HG03520 (cell line): ENCODE measurements at regions not wholly inside any gene's neighbourhood (a gene's known extent, or its start where the extent isn't known, plus 50 kb on each side); places are given as distances from the start of the nearest gene placed in this dataset.
A peak's percentile ranks its signal among the peaks of the same experiment; 100 is the strongest.

Experiments
- ATAC-seq: cut with Tn5 transposase; IDR thresholded peaks from one replicate; pipeline ENCODE4 v1.9.1; 2021; ENCODE audit warnings: mild to moderate bottlenecking, moderate library complexity; ENCODE audit not compliant: unreplicated experiment

DNA sequence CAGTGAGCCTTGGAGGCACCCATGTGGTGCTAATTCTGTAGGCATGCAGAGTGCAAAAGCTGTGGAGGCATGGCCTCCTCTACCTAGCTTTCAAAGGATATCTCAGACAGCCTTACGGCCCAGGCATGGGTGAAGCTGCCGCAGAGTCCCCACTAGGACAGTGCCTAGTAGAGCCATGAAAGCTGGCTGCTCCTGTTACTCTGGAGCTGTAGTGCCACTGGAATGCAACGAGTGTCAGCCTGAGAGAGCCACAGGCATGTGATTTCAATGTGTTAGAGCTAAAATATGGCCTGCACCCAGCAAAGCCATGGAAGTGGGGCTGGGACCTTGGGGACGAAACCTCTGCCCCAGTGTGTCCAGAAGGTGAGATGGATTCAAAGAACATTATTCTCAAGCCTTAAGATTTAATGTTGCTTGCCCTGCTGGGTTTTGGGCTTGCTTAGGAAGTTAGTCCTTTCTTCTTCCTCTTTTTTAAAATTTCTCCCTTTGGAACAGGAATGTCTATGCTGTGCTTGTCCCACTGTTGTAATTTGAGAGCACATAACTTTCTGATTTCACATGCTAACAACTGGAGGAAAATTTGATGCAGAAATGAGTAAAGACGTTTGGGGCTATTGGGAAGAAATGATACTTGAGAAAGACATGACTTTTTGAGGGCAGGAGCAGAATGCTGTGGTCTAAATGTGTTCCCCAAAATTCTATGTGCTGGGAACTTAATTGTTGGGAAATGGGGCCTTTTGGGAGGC is 298.4 kb downstream of the PSAT1 start:
- no peak for ATAC-seq

DNA sequence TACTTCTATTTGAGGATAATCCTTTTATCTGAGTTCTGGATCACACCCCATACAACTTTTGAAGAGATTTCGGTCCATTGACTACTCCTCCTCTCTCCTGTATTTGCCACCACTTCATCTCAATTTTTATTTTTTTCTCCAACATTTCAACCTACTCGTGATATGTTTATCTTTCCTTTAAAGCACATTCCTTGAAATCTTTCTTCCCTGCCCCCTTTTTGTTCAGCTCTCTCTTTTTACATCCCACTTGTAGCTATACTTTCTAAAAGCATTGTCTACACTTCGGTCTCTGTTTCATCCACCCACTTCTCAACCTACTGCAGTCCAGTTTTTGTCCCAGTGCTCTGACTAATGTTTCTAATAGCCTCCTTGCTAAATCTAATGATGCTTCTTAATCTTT is 299.4 kb downstream of the PSAT1 start:
- ATAC-seq: no peak

DNA sequence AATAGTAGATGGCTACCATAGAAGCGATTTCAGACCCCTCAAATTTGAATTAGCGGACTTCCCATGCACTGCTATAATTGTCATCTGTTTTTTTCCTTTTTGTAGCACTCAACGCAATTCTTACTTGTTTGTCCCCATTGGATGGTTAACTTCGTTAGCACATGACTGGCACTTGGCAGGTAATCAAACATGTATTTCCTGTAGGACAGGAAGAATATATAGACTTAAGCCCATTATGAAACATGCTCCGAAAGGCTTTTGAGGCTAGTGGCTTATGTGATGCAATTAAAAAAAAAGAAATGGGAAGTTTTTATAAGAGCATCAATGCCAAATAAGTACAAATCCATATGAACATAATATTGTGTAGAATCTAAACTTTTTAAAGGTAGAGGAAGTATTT is 301.2 kb downstream of the PSAT1 start:
- ATAC-seq: no peak

DNA sequence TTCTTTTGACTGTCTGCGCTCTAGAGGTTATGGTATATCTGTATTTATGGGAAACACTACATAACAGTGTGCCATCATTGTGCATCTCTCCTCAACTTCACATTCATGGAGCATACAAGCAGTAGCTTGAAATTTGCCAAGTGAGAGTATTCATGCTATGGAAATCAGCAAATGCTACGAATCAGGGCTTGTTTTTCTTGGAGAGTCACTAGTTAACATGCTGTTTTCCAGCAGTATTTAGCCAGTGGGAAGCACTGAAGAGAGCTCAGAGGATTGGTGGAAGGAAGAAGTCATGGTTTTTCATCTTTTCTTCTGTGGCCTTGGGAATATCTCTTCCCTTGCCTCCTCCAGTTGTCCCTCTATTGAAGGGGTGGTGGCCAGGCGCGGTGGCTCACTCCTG is 303.0 kb downstream of the PSAT1 start:
- ATAC-seq: no peak

DNA sequence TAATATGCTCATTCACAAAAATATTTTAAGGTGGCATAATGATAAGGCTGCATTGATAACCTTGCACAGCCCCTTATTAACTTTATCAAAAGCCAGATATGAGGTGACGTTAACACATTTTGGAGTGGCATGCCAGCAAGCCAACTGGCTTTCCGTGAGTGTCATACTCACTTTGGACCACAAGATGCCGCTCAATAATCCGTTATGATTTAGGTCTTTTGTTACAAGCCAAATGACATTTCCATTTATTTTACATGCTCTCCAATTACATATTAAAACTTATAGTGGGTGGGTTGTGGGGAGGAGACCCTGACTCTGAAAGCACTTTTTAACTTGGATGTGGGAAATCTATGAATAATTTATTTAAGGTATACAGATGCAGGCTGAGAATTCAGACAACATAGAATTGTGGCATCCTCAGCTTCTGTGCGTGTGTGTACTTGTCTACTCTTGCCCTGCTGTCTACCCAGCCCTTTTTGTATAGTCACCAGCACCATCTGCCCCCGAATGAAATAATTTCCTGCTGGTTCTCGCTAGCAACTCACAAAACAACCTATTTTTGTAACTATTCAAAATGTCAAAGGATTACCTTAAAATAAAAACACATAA is 305.1 kb downstream of the PSAT1 start:
- ATAC-seq: peak; percentile 78

DNA sequence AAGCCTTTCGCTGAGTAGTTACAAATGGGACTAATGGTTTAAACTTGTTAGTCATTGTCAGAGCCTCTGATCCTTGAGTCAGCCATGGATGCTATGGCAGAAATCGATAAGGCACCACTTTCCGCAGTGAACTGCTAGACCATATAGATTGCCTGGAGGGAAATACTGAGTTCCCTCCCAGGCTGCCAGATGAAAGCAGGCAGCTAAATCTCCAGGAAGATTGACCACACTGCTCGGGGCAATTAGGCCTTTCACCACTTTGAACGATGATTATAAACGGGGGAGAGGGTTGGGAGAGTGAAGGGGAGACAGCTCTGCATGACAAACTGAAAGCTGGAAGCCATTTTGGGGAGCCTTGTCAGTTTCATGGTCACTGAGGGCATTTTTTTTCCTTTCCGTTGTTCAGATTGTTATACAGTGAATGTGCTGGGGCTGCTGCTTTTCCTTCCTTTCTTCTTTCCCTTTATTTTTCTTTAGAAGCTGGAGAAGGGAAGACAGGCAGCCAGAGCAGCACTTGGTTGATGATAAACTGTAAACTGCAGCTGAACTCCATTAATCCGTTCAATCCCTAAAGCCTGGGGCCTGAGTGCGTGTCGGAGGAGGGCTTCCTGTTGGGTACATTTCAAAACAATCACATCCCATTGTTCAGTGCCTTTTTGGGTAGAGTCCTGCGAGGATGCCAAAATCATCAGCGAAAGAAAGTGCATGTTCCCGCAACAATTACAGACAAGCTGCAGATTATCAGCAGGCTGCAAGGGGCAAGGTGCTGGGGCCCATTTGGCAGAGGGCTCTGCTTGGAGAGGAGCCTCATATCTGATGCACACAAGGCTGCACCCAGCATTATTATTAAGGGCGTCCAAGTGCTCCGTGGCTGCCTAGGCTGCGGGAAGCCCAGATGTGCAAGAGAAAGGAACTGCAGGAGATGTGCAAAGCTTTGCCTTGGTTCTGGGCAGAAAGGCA is 308.4 kb downstream of the PSAT1 start:
- ATAC-seq: no peak

DNA sequence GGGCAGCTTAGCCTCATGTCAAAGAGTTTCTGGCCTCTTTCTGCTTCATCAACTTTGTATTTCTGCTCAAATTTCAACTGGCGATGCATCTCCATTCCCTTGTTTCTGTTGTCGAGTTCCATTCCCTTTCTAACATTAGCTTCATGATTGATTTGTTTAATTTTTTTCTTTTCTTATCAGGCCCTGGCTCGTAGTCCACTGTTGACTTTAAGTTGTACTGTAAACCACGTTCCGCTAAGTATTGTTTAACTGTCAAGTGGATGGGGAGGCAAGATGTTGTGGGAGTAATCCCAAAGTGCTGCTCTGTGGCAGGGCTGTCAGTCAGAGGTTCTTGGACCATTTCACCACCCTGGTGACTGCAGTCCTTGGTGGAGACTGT is 309.1 kb downstream of the PSAT1 start:
- ATAC-seq: no peak

DNA sequence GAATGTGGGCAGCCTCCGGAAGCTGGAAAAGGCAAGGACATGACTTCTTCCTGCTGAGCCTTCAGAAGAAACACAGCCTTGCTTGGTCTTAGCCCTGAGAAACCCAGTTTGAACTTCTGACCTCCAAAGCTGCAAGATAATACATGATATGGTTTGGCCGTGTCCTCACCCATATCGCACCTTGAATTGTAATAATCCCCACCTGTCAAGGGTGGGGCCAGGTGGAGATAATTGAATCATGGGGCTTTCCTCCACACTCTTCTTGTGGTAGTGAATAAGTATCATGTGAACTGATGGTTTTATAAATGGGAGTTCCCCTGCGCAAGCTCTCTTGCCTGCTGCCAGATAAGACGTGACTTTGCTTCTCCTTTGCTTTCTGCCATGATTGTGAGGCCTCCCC is 310.9 kb downstream of the PSAT1 start:
- no peak for ATAC-seq

DNA sequence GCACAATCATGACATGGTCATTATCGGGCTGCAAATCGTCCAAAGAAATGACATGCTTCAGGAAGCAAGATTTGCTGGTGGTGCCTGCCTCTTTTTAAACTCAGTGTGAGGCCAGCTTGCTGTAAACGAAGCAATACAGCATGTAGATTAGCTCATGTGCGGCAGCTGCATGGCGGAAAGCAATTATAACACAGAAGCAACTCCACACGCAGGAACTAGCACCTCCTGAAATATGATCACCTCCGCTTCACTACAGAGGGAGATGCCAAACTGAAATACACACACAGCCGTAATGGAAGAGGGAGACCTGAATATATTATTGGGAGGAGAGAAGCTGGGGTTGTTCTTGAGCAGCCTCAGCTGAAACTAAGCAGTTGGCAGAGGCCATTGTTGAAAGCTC is 312.5 kb downstream of the PSAT1 start:
- no peak for ATAC-seq

DNA sequence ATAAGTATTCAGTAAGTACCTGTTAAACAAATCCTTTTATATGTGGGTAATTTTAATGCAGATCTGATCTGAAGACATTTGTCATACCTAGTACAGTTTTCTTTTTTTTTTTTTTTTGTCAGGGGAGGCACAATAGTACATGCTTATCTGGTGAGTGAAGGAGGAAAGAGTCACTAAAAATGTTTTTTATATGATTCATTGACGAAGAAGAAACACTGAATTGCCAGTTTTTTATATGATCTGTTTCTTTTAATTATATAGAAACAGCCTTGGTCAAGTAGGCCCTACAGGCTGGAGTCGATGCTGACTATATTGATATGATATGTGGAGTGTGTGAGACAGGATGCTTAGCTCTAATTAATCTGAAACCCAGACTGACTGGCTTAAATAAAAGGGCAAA is 315.2 kb downstream of the PSAT1 start:
- no peak for ATAC-seq

DNA sequence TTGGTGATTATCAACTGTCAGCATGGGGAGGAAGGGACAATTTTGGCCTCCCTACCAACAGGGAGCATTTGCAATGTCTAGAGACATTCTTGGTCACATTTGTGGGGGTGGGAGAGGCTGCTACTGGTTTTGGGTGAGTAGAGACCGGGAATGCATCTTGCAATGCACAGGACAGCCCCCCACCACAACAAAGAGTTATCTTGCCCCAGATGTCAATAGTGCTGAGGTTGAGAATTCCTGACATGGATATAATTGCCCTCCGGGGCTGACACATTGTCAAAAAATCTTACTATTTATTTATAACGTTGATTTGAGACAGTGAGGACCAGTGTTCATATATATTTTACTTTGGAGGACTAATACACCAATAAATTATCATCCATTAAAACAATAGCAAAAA is 316.1 kb downstream of the PSAT1 start:
- ATAC-seq: no peak

DNA sequence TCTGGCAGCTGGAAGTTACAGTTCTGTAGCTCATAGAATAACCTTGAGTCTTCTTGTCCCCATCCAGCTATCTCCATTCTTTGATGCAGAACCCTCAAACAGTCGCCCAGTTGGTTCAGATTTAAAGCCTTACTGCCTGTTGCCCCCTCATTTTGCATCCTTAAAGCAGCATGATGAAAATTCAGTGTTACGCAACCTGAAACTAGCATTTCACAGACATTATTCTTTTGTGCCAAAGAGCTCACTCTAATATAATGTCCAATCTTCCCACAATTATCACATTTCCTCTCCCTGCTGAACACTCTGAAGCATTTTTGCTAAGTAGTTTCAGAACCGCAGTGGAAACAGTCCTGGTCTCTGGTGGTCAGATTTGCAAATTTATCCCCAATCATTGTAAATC is 318.0 kb downstream of the PSAT1 start:
- ATAC-seq: no peak

DNA sequence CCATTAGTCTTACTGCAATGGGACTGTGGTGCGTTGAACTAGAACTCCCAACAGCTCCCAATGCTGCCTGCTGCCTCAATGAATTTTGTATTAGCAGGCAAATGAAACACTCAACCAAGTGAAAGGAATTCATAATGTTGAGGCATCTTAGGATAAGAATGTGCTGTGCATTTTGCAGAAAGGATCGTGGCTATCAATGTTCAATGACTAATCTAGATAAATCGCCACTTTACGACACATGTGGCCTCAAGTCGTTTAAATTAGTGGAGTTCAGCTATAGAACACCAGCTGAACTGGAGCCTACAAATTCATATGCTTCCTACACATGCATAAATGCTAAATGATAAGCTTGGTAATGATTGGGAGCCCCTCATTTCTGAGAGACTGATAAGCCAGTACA is 318.4 kb downstream of the PSAT1 start:
- ATAC-seq: no peak

DNA sequence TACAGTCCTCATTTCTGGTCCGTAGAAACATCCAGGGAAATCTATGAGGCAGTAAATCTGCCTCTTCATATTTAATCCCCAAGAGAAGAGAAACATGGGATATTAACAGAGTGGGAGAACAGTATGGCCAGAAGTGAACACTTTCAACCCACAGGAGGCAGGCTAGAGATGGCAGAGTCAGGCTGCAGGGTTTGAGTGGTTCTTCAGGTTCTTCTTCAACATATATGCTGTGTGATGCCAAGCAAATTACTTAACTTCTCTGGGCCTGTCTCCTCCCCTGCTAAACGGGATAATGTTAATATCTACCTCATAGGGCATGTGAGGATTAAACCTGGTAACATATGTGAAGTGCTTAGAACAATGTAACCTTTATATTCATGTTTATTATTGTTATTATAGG is 321.8 kb downstream of the PSAT1 start:
- no peak for ATAC-seq

DNA sequence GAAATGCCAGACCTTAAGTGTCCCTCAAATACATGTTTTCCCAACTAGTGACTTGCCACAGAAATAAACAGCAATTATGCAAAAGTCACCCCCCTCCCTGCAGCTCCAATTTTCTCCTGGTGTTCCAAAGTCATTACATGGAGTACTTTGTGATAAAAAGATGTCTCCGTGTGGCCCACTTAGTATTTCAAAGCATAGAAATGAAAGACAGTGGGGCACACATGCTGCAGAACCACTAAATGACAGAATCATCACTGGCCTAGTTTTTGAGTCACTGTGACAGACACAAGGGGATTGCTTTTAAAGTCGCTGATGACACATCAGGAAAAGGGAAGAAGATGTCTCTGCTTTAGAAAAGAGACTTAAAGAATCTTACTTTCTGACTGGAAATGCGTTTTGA is 323.4 kb downstream of the PSAT1 start:
- no peak for ATAC-seq

DNA sequence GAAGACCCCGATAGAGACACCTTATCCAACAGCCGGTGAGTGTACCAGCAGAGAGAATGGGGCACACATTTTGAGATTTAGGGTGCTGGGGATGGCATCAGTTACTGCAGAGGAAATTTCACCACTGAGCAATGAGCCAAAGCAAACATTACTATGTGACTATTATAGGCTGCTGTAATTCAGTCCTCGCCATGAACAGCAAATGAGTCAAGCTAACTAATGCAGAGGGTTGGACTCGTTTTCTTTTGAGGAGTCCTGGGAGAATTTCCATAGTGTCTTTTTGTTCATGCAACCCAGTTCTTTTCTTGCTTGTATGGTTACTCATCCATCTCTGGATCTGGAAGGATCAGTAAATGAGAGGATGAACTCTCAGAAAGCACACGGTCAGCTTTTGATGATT is 323.8 kb downstream of the PSAT1 start:
- no peak for ATAC-seq

DNA sequence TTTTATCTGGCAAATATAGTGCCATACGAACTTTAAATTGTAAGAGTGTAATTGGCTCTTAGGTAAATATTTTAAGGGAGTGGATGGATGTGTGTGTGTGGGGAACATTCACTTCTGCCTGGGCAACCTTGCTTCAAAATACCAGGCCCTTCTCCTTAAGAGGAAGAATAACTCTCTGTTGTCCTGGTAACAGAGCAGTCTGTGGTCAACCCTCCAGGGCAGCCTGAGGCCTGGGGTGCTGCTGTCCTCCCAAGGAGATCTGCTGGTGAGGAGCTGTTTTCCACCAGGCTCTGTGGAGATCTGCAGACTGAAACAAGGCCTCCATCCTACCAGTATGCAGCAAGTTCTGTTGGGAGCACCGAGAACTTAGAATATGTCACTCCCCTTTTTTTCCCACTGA is 325.2 kb downstream of the PSAT1 start:
- ATAC-seq: no peak

DNA sequence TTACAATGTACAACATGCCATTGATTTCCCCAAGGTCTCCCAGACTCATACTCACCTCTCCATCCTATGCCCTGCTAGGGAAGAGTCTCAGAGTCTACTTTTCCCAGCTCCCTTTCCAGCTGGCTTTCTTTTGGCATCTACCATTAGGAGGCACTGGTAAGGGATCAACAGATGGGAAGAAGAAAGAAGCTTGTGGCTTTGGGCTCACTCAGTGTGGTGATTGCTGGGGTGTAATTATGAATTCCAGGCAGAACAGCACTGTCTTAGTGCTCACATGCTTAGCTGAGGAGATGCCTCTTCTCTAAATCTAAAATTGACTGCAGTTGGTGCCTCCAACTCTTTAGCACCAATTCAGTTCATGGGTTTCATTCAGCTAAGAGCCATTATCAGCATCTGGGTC is 330.0 kb downstream of the PSAT1 start:
- ATAC-seq: no peak

DNA sequence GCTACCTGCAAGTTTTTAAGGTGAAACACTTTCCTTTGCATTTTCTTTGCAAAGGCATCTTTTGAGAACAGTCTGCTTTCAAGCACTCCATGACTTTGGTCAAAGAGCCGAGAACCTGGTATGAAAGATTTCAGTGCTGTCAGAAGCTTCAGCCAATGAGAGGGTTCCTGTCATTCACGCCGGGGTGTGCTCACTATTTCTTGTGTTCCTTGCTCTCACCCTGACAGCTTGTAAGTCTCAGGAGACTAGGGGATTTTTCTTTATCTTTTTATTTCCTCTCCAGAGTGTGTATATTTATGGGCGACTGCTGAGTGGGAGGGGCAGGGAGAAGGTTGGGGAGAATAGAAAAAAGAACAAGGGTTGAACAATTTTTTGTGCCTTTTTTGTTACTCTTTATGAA is 334.0 kb downstream of the PSAT1 start:
- no peak for ATAC-seq

DNA sequence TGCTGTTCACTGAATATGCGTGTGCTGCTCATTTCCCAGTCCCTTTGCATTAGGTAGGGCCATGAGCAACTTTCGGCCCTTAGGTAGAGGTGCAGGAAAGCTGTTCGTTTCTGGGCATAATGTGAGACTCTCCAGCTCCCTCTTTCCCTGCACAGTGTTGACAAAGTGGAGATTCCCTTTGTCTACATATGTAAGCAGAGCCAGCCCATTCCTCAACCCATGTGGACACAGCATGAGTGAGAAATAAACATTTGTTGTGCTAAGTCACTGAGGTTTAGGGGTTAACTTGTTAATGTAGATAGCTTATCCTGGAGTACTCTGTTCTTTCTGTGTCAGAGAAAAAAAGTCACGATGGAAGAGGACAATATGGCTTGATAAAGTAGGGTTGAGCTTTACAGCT is 343.8 kb downstream of the PSAT1 start:
- ATAC-seq: no peak

DNA sequence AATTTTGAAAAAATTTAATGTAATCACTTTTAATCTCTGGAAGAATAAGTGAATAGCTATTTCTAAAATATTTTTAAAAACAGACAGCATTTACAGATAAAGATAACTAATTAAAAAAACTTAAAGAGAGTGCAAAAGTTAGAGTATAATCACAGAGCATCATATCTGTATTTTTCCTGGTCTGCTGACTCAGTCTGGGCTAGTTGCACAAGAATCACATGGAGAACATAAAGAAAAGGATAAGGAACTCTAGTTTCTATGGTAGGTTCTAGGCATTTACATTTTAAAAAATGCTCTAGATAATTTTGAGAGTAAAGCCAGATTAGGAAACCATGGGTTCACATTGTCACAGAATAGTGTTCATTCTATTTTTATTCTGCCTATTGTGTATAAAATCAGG is 347.4 kb downstream of the PSAT1 start:
- no peak for ATAC-seq

DNA sequence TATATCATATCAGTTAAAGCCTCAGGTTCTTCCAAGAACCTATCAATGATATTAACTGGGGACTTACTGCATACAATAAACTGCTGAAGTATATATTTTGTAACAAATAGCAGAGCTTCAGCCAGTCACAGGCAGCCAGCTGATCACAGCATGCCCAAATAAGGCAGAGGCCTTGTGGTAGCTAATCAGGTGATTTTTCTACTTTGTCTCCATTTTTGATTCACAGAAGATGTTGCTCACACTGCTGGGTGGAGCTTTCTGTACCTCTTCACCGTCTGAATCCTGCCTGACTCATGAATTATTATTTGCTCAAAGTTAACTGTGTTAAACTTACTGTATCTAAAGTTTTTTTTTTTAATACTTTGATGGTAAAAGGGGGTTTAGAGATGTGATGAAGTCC is 357.4 kb downstream of the PSAT1 start:
- no peak for ATAC-seq
